ENCODE measurements at regions not wholly inside any gene's neighbourhood (a gene's known extent, or its start where the extent isn't known, plus 50 kb on each side); places are given as distances from the start of the nearest gene placed in this dataset.
A peak's percentile ranks its signal among the peaks of the same experiment; 100 is the strongest.

- no peak for TF ChIP-seq CTCF (conservative IDR thresholded peaks at IDR 0.05; ENCODE audit: low read depth, low read length)
- DNase-seq (ENCODE audit: low read depth): no peak
- no peak overlapping the region for H3K4me3 ChIP-seq (ENCODE audit: low read depth, low read length)
These were observed 1259.0 kb downstream of the ZPLD1 start for GRCh38 chr3:103693831-103694230.

GRCh38 chr3:103698646-103699045 lies 1263.8 kb downstream of the ZPLD1 start:
- H3K4me3 ChIP-seq (ENCODE audit: low read depth, low read length): no peak overlapping the region
- no peak for DNase-seq (ENCODE audit: low read depth)
- no peak for TF ChIP-seq CTCF (conservative IDR thresholded peaks at IDR 0.05; ENCODE audit: low read depth, low read length)

GRCh38 chr3:103699228-103699627 lies 1264.4 kb downstream of the ZPLD1 start:
- H3K4me3 ChIP-seq (ENCODE audit: low read depth, low read length): no peak overlapping the region
- no peak for DNase-seq (ENCODE audit: low read depth)
- no peak for TF ChIP-seq CTCF (conservative IDR thresholded peaks at IDR 0.05; ENCODE audit: low read depth, low read length)

GRCh38 chr3:103705641-103706040 lies 1270.8 kb downstream of the ZPLD1 start:
- DNase-seq (ENCODE audit: low read depth): no peak
- no peak for TF ChIP-seq CTCF (conservative IDR thresholded peaks at IDR 0.05; ENCODE audit: low read depth, low read length)
- no peak overlapping the region for H3K4me3 ChIP-seq (ENCODE audit: low read depth, low read length)

GRCh38 chr3:103706671-103707070 lies 1271.9 kb downstream of the ZPLD1 start:
- TF ChIP-seq CTCF (conservative IDR thresholded peaks at IDR 0.05; ENCODE audit: low read depth, low read length): no peak
- no peak overlapping the region for H3K4me3 ChIP-seq (ENCODE audit: low read depth, low read length)
- no peak for DNase-seq (ENCODE audit: low read depth)

GRCh38 chr3:103711670-103712069 lies 1276.9 kb downstream of the ZPLD1 start:
- H3K4me3 ChIP-seq (ENCODE audit: low read depth, low read length): no peak overlapping the region
- no peak for TF ChIP-seq CTCF (conservative IDR thresholded peaks at IDR 0.05; ENCODE audit: low read depth, low read length)
- no peak for DNase-seq (ENCODE audit: low read depth)

- TF ChIP-seq CTCF (conservative IDR thresholded peaks at IDR 0.05; ENCODE audit: low read depth, low read length): no peak
These were observed 1277.6 kb downstream of the ZPLD1 start for GRCh38 chr3:103712320-103713008.

More at GRCh38 chr3:103712320-103713008, 1277.6 kb downstream of the ZPLD1 start:
- no peak overlapping the region for H3K4me3 ChIP-seq (ENCODE audit: low read depth, low read length)
- peak; percentile 40 for DNase-seq (ENCODE audit: low read depth)
